Mucosa of descending colon (tissue), 3 donors: ENCODE measurements at regions not wholly inside any gene's neighbourhood (a gene's known extent, or its start where the extent isn't known, plus 50 kb on each side); places are given as distances from the start of the nearest gene placed in this dataset.

Experiments
- ATAC-seq: fragments of 200-7000 bp; cut with Tn5 transposase; one replicate; pipeline ENCODE4 v1.9.1; 2020; ENCODE audit warnings: mild to moderate bottlenecking, moderate library complexity
- DNase-seq, 3 donors: peaks; one replicate each; pipeline ENCODE4 v3.0.0-alpha.2; 2020
- H3K36me3 ChIP-seq: fragments of 200-600 bp; one replicate; pipeline ENCODE4 v1.8.0; 2021; ENCODE audit warnings: low read depth, mild to moderate bottlenecking
- H3K4me1 ChIP-seq: fragments of 200-600 bp; one replicate; pipeline ENCODE4 v1.8.0; 2021; ENCODE audit warnings: low read depth, mild to moderate bottlenecking
- H3K4me3 ChIP-seq: fragments of 200-600 bp; one replicate; pipeline ENCODE4 v1.8.0; 2021; ENCODE audit warnings: mild to moderate bottlenecking
- H3K9me3 ChIP-seq: fragments of 200-600 bp; one replicate; pipeline ENCODE4 v1.8.0; 2021; ENCODE audit warnings: mild to moderate bottlenecking
- intact Hi-C, 2 donors: fragments of 100-400 bp; cut with DNase I in 1 of 2; cut with micrococcal nuclease in 1 of 2; formaldehyde crosslinking; loops; one replicate each; pipeline versions ENCODE4 v1.11.0 to v1.11.1; 2022; cut with DNase I, micrococcal nuclease
- TF ChIP-seq, protein P1 (sequence below): fragments of 200-600 bp; IDR thresholded peaks from one replicate; pipeline ENCODE4 v1.8.0; 2022; ENCODE audit warnings: antibody characterized with exemption, mild to moderate bottlenecking
- donor health status: DM: no; HTN: no; CAD: no; lungs with moderate emphysema.
- donor health status: DM: no; HTN: no; CAD: no.
- donor health status: DM: no; HTN: yes; CAD: no.

GRCh38 chr11:11789735-11790369 lies 51.9 kb upstream of the USP47 start:
- Histone ChIP-seq H3K4me1 (no peaks in the 10 kb centered on the region), H3K4me3 (no peak overlapping the region), H3K9me3 (no peaks in the 10 kb centered on the region), H3K36me3 (no peaks in the 10 kb centered on the region)
- DNase-seq (peak in 1 of 3 donors; percentile 50), ATAC-seq (no peak)
- intact Hi-C loops = loop anchor here (5.0 to 10.0 kb wide), 2 partner anchors 753 to 765 kb away; no protein-coding TSS in a partner anchor
- TF ChIP-seq, protein P1, sequence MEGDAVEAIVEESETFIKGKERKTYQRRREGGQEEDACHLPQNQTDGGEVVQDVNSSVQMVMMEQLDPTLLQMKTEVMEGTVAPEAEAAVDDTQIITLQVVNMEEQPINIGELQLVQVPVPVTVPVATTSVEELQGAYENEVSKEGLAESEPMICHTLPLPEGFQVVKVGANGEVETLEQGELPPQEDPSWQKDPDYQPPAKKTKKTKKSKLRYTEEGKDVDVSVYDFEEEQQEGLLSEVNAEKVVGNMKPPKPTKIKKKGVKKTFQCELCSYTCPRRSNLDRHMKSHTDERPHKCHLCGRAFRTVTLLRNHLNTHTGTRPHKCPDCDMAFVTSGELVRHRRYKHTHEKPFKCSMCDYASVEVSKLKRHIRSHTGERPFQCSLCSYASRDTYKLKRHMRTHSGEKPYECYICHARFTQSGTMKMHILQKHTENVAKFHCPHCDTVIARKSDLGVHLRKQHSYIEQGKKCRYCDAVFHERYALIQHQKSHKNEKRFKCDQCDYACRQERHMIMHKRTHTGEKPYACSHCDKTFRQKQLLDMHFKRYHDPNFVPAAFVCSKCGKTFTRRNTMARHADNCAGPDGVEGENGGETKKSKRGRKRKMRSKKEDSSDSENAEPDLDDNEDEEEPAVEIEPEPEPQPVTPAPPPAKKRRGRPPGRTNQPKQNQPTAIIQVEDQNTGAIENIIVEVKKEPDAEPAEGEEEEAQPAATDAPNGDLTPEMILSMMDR = peak; percentile 40

GRCh38 chr11:11788063-11788710 lies 53.6 kb upstream of the USP47 start:
- intact Hi-C loops = loop anchor here (5.0 to 10.0 kb wide), 2 partner anchors 751 to 763 kb away; no protein-coding TSS in a partner anchor
- Histone ChIP-seq H3K4me3 (no peak overlapping the region), H3K36me3 (no peaks in the 10 kb centered on the region), H3K4me1 (no peaks in the 10 kb centered on the region), H3K9me3 (no peaks in the 10 kb centered on the region)
- DNase-seq = no peak
- TF ChIP-seq, protein P1 = peak; percentile 3
- no peak for ATAC-seq

GRCh38 chr11:11787305-11788062 lies 54.3 kb upstream of the USP47 start:
- TF ChIP-seq, protein P1 = peak; percentile 75
- Histone ChIP-seq H3K4me3 (no peak overlapping the region), H3K36me3 (no peaks in the 10 kb centered on the region), H3K4me1 (no peaks in the 10 kb centered on the region), H3K9me3 (no peaks in the 10 kb centered on the region)
- ATAC-seq (peak; percentile 91), DNase-seq (peak in 2 of 3 donors; percentile 76 to 83)
- intact Hi-C loops = loop anchor here (5.0 to 10.0 kb wide), 2 partner anchors 750 to 763 kb away; no protein-coding TSS in a partner anchor

DNA sequence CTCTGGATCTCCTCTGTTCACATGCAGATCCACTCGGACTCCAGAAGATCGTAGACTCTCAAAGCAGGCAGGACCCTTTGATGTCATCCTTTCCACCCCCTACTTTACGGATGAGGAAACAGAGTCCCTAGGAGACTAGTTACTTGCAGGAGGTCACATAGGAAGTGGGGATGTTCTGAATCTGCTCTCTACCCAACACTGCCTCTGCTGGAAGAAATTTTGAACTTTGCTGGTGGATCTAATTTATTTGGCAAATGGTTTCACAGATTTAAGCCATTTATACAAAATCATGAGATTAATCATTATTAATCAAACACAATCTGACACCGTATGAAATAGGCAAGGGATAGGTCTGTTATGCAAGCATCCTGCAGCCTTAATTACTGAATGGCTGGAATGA lies 55.0 kb upstream of the USP47 start:
- Histone ChIP-seq H3K9me3 (no peaks in the 10 kb centered on the region), H3K4me1 (no peaks in the 10 kb centered on the region), H3K36me3 (no peaks in the 10 kb centered on the region), H3K4me3 (no peak overlapping the region)
- DNase-seq (no peak), ATAC-seq (no peak)
- intact Hi-C loops = loop anchor here (5.0 to 10.0 kb wide), 2 partner anchors 749 to 762 kb away; no protein-coding TSS in a partner anchor
- TF ChIP-seq, protein P1 = no peak

DNA sequence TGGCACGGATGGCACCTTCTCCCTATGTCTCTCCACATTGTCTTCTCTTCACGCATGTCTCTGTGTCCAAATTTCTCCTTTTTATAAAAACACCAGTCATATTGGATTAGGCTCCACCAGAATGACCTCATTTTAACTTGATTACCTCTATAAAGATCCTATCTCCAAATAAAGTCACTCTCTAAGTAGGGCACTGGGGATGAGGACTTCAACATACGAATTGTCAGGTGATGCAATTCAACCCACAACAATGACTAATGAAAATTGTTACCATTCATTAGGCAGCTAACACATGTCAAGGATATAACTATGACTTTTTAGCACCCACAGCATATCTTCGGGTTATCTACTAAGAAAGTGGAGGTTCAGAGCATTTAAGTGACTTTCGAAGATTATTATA lies 55.5 kb upstream of the USP47 start:
- no peaks in the 10 kb centered on the region for H3K9me3 ChIP-seq
- no peak for DNase-seq
- no peak for ATAC-seq
- intact Hi-C loops = loop anchor here (5.0 to 10.0 kb wide), 2 partner anchors 749 to 761 kb away; no protein-coding TSS in a partner anchor
- H3K4me1 ChIP-seq = no peaks in the 10 kb centered on the region
- H3K4me3 ChIP-seq = no peak overlapping the region
- TF ChIP-seq, protein P1 = no peak
- no peaks in the 10 kb centered on the region for H3K36me3 ChIP-seq
